GM21717 (cell line): ENCODE measurements at regions not wholly inside any gene's neighbourhood (a gene's known extent, or its start where the extent isn't known, plus 50 kb on each side); places are given as distances from the start of the nearest gene placed in this dataset.
"Not testable (repeated sequence)": the region's sequence is repeated elsewhere in the genome, so short reads cannot be mapped to it uniquely, and the experiment has no call there.

ENCODE experiments used
- ATAC-seq: cut with Tn5 transposase; IDR thresholded peaks from one replicate; pipeline ENCODE4 v1.9.1; 2021; ENCODE audit warnings: mild to moderate bottlenecking, moderate library complexity; ENCODE audit not compliant: unreplicated experiment

DNA sequence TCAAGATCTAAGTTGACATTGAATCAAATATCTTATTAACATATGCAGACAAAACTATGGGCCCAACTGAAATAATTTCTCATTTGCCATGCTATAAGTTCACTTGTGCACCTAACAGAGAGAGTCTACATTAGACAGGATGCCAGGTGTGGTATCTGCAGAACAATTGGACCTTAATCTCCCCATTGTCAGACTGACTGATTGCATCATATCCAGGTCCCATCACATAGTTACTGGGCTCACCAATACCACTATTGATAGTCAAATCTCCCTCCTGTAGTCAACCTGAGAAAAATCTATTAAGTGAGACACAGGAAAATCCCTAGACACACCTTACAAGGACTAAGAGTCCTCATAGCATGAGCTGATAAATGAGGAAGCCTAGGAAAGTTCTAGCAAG, 156.0 kb upstream of the FRG1 start:
- no peak for ATAC-seq

DNA sequence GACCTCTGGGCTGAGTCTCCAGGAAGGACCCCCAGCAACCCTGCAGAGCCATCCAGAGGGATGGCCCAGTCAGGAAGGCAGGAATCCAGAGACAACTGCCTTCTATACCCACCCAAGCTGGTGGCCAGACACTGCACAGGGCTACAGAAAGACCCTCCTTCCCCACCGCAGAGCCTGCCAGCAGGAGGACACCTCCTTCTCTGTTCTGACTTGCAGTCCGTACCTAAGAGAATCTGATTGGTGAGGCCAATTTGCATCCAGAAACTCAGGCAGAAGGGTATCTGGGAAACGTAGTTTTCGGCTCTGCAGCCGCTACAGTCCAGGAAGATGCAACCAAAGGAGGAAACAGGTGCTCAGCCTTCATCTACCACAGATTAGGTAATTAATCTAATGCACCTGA, 155.4 kb upstream of the FRG1 start:
- ATAC-seq, result no peak

DNA sequence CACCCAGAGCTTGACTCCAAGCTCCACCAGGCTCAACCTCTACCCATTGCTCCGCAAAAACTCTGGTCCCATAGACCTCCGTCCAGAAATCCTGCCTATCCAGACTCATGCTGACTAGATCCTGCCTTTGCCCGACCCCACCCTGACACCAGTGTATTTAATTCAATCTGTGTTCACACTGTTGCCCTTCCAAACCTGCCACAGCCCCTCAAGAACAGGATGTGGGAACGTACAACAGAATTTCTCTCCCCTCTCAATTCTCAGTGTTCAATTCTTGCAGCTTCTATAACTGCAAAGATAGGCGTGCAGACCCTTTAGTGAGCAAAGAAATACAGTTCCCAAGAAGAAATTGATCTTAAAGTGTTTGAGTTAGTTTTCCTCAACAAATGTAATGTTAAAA, 154.2 kb upstream of the FRG1 start:
- ATAC-seq, result no peak

DNA sequence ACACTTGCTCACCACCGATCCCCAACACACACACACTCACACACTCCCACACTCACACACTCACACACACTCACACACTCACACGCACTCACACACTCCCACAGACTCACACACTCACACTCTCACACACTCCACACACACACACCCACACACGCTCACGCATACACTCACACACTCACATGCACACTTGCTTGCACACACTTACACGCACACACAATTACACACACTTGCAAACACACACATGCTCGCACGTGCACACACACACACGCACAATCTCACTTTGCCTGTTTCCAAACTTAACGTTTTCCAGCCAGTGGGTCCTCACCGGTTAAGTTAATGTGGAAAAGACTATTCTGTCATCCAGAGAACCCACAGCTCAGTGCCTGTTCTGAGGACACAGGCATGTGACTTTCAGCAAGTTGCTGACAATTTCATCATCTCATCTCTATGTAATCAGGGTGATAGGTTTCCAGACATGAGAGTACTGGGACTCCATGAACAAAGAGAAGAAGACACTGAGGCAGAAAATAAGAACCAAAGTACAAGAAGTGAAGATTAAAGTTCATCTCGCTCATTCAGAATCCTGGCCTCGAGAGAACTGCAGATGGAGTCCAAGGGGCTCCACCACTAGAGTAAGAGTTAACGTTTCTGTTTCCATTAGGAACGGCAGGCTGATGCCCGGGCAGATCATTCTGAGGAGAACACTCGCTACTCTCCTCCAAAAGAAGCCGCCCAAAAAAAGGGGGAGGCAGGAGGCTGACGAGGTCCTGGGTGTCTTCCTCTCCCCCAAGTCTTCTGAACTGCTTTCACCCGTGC, 153.2 kb upstream of the FRG1 start:
- no peak for ATAC-seq

DNA sequence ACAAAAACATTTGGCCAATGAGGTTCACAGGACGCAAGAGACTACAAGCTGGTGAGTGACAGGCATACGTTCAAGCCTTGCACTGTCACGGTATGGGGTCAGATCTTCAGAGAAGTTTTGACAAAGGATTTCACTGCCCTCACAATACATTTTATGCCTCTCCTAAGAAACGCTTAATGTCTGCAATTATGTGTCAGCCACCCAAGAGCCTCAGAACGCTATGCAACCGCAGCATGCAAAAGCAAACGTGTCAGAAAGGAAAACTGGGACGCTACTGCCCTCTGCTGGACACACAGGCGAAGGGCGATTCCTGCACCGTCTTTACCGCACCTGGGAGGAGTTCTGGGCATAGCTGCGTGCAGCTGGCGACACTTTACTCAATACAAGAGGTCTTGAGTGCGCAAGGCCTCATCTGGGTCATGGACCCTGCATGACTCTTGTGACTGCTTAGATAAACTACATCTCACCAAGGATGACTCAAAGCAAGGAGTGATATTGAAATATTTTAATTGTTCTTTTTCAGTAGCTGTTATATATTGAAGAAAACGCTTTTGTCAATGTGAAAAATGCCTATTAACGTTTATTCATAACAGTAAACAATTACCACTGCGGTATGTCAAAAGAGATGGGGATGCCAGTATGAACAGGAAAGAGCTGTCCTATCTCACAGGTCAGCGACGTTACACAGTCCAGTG, 147.6 kb upstream of the FRG1 start:
- ATAC-seq, result peak; percentile 98

DNA sequence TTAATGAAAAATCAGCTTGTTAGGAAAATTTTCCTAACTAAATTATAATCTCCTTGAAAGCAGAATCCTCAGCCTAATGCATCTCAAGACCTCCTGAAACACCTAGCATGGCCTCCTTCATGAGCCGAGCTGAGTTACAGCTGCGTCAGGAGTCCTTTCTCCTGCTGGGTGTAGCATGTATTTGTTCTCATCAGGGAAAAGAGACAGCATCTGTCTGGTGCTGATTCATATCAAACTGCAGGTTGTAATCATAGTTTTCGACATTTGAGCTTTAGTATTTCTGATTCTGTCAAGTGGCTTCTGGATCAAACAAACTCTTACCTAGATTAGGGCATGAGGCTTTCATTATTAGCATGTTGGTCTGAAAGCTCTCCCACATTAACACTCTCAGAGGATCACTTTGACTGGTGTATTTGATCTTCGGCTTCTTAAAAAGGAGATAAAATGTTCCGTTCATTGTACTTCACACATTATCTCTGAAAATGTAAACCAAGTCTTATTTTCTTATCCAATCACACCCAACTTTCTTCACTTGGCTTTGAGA, 140.1 kb upstream of the FRG1 start:
- no peak for ATAC-seq

DNA sequence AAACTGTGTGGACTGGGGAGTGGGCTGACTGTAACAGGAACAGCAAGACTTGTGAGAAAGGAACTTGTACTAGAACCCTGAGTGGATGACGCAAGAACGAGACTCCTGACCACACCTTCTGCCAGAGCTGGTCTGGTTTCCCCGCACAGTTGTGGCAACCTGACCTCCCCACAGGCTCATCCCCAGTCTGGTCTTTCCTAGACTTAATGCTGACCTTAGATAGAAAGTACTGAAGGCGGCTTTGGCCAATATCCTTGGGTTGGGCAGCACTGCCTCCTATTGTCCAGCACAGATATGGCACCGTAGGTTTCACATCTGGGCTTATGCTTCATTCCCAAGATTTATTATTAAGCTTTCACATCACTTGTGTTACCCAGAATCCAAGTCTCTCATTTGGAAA, 137.8 kb upstream of the FRG1 start:
- ATAC-seq, result no peak

DNA sequence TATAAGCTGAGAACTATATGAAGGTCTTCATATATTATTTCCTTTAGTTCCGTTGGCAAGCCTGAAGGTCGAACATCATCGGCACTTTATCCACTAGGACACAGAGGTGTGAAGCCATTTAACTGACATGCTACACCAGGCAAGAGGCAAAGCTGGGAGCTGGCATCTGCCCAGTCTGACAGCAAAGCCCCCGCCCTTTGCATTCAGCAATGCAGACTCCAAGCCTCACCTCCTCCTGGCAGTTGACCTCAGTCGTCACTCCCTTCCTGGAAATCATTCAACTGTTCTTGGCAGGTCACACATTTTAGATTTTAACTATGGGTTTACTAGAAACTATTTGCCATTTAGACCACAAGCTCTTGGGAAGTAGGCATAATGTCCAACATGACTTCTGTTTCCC, 135.8 kb upstream of the FRG1 start:
- no peak for ATAC-seq

DNA sequence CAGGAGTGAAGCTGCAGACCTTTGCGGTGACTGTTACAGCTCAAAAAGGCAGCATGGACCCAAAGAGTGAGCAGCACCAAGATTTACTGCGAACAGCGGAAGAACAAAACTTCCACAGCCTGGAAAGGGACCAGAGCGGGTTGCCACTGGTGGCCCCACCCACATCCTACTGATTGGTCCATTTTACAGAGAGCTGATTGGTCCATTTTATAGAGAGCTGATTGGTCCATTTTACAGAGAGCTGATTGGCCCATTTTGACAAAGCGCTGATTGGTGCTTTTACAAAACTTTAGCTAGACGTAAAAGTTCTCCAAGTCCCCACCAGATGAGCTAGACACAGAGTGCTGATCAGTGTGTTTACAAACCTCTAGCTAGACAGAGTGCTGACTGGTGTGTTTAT, 134.2 kb upstream of the FRG1 start:
- no peak for ATAC-seq

DNA sequence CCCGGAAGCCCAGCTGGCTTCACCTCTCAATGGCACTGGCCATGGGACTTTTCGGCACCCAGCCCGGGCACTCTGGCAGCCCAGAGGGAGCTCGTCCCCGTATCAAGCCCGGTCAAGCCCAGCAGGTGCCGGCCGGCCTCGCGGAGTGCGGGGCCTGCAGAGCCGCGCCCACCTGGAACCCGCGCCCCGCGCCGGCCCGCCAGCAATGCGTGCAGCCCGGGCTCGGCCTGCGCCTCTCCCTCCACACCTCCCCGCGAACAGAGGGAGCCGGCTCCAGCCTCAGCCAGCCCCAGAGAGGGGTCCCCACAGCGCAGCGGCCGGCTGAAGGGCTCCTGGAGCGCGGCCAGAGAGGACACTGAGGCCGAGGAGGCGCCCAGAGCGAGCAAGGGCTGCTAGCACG, 133.6 kb upstream of the FRG1 start:
- ATAC-seq, result no peak

DNA sequence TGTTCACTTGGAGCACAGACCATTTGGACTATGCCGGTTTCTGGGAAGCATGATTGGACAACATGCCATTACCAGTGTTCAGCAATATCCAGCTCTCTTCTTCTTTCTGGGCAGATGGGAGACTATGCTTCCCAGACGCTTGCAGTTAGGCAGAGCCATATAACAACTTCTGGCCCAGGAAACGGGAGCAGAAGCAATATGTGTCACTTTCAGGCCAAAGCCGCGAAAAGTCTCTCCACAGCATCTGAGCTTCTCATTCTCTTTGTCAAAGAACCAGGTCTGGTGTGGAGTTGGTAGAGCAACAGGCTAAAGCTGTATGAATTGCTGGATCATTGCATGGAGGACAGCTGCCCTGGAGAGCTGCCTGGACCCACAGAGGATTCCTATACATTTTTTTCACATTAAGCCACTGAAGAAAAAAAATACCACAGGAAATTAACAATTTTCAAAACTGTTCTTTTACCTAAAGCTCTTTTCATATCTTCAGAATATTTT, 131.4 kb upstream of the FRG1 start:
- ATAC-seq, result no peak

DNA sequence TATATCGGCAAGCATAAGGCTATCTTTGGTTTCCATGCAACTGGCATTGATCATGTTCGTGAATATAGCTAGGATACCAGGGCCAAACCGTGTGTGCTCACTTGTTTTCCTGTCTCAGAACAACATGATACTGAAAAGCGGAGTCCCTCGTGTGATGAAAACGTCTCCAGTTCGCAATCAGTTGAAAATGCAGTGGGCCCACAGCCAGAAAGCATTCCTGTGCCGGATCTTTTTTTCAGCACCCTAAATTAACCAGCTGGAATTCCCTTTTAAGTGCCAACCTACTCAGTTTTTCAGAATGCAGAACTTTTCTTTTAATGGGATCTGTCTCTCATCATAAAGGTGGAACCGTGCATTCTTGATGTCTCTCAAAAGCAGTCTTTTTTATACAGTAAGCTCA, 130.8 kb upstream of the FRG1 start:
- ATAC-seq, result no peak

DNA sequence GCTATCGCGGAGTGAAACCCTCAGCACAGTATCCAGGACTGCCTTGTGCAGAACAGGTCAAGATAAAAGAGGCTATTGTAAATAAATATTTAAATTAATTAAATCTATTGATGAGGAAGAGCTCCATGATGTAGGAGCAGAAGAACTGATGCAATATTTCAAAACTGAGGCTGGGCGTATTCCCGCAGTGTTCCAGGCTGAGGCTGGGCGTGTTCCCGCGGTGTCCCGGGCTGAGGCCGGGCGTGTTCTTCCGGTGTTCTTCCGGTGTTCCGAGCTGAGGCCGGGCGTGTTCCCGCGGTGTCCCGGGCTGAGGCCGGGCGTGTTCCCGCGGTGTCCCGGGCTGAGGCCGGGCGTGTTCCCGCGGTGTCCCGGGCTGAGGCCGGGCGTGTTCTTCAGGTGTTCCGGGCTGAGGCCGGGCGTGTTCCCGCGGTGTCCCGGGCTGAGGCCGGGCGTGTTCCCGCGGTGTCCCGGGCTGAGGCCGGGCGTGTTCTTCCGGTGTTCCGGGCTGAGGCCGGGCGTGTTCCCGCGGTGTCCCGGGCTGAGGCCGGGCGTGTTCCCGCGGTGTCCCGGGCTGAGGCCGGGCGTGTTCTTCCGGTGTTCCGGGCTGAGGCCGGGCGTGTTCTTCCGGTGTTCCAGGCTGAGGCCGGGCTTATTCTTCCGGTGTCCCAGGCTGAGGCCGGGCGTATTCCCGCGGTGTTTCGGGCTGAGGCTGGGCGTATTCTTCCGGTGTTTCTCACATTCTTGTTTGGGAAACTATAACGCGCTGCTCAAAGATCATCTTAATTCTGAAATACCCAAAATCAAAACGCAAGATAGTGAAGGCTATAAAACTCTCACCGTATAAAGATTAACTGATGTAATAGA, 130.1 kb upstream of the FRG1 start:
- not testable (repeated sequence) for ATAC-seq

DNA sequence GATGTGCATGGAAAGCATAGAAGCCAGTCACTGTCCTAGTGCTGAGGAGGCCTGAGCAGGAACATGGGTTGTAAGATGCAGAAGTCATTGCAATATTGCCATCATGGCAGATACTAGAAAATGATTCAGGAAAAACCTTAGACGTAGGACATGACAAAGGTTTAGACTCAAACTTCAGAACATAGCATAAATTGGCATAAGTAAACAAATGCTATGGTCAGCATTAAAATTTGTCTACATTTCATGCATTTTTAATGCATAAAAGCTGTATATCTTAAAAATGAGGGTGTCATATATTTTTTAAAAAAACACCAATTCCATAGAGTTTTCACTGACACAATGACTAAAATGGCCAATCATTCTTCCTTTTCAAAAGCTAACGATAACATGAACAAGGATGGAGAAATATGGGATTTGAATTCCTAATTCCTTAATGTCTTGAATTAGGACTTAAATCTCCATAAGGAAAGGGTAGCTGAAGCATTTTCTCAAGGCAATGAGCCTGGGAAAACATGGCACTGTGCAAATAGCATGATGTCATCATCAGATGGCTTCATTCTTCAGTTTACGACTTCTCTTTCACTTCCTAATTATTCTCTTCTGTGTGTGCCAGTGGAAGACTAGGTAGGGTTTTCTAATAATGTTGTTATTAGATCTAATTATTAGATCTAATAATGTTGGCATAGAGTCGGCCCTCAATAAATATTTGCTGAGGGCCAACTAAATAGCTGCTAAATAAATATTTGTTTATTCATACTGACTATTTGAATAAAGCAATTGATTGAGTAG, 125.1 kb upstream of the FRG1 start:
- ATAC-seq, result no peak

DNA sequence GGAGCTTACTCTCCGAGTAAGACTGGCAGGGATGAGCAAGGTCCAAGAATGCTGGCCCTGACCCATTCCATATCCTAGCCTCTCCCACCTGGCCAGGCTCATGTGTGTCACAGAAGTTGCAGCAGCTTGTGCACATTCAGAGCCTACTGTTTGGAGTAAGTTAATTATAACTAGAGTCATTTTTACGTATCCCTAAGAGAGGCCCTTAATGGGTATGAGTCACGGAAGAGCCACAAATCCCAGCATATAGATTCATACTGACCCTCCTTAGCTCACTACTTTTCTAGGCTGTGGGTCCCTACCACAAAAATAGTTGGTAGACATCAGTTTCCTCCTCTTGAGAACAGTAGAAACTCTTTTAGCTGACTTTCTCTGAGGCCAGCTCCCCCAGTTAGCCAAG, 118.3 kb upstream of the FRG1 start:
- no peak for ATAC-seq

DNA sequence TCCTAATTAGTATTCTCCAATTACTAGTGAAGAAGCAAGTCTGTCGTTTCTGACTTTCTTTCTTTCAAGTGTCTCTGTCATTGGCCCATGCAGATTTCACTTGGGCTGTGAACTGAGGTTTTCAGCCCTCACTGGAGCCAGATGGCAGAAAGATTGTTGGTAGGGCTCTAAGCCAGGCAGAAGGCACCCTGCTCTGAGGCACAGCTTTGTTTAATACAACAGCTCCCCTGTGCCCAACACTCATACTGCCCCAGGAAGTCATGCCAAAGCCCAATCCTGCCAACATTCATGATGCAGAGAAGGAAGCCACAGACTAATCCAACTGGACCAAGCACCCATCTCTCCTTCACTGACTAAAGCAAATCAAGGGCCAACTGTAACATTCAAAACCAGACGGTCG, 117.1 kb upstream of the FRG1 start:
- no peak for ATAC-seq

DNA sequence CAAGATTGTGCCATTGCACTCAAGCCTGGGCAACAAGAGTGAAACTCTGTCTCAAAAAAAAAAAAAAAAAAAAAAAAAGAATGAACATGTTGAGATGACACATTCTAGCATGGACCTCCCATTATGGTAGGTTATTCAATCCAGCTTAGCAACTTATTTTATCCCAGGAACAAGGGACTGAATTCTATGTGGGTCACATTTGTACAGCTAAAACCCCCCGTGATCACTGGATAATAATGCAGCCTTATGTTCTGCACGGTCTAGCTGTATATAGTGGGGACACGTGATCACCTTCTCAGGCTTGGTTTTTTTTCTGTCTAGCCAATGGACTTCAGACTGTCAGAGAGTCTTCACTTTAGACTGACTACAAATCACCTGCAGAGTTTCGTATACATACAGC, 115.2 kb upstream of the FRG1 start:
- ATAC-seq, result no peak

DNA sequence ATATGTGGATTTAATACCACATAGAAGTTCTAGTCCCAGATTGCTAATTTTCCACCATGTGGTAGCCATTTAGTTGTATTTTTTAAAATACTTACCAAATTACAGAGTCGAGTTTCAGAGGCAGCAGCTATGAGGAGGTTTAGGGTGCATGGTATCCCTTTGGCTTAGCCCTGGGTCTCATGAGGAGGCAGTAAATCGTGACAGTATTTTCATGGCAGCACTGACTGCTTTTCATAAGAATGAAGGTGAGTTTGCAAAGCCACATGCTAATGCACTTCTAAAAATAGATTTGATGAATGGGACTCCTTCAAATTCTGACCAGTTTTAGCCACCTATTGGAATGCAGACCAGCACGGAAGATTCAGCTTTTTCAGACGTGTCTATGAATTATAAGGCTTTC, 114.0 kb upstream of the FRG1 start:
- ATAC-seq, result no peak

DNA sequence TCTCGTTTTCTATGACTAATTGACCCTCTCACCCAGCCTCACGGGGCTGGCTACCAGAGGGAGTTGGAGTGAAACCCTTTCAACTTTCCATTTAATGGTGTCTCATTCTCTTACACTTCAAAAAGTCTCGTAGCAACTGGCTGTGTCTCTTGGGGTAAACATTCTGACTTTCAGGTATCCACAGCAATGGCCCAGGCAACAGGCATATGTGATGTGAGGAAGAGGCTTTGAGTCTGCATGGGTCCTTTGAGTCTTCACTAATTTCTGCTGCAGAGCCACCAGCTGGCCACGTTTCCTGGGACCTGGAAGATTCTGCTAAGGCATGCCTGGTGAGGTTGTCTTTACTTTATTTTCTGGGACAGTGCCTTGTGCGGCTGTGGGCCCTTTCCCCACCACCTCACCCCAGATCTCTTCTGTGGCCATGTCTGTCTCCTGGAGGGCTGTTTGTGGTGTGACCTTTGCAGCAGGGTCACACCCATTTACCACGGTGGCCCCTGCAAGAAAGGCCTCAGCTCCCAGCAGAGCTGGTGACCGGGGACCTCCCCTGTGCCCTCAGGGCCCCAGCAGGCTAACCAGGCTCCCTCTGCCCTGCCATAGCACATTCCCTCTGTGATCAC, 112.5 kb upstream of the FRG1 start:
- ATAC-seq, result no peak

DNA sequence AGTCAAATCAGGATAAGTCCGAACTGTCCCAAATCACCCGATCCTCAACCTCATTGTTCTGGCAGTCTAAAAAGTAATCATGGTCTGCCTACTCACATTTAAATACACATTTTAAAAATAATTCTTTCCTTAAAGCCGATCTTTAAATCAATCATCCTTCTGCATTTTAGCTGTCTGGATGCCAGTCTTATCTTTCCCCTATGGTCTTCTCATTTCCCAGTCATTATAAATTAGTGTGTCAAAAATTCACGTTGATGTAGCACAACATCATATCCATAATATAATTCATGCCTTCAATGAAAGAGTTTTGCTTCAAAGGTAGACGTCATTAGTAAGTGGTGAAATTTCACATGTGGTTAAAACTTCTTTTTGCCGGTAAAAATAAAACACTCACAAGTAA, 108.1 kb upstream of the FRG1 start:
- ATAC-seq, result no peak
